ENCODE measurements at regions not wholly inside any gene's neighbourhood (a gene's known extent, or its start where the extent isn't known, plus 50 kb on each side); places are given as distances from the start of the nearest gene placed in this dataset.

- Histone ChIP-seq H3K9me3 (no peaks in the 10 kb centered on the region), H3K27me3 (no peaks in the 10 kb centered on the region), H3K4me1 (peaks cover 0 to 18% (median 2%) of the 10 kb centered on the region in 4 donors), H3K4me3 (no peak overlapping the region), H3K27ac (no peak overlapping the region), H3K36me3 (no peaks in the 10 kb centered on the region)
- DNase-seq, result no peak
- TF ChIP-seq CTCF (IDR thresholded peaks at IDR 0.05), result no peak
- intact Hi-C loops (cut with DNase I; ENCODE audit: low total_unique reads), result no loop called here
Measured at GRCh38 chr3:31307131-31307785, 225.5 kb upstream of the STT3B start.

DNA sequence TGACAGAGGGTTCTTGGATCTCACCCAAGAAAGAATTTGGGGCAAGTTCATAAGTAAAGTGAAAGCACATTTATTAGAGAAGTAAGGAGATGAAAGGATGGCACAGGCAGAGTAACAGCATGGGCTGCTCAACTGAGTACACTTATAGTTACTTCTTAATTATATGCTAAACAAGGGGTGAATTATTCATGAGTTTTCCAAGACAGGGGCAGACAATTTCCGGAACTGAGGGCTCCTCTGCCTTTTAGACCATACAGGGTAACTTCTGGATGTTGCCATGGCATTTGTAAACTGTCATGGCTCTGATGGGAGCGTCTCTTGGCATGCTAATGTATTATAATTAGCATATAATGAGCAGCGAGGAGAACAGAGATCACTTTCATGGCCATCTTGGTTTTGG, 221.2 kb upstream of the STT3B start:
- Histone ChIP-seq H3K4me3 (no peak overlapping the region), H3K4me1 (peaks cover 0 to 23% (median 6%) of the 10 kb centered on the region in 4 donors), H3K36me3 (no peaks in the 10 kb centered on the region), H3K9me3 (no peaks in the 10 kb centered on the region), H3K27ac (no peak overlapping the region), H3K27me3 (no peaks in the 10 kb centered on the region)
- no peak for TF ChIP-seq CTCF (IDR thresholded peaks at IDR 0.05)
- intact Hi-C loops (cut with DNase I; ENCODE audit: low total_unique reads), result no loop called here
- no peak for DNase-seq

DNA sequence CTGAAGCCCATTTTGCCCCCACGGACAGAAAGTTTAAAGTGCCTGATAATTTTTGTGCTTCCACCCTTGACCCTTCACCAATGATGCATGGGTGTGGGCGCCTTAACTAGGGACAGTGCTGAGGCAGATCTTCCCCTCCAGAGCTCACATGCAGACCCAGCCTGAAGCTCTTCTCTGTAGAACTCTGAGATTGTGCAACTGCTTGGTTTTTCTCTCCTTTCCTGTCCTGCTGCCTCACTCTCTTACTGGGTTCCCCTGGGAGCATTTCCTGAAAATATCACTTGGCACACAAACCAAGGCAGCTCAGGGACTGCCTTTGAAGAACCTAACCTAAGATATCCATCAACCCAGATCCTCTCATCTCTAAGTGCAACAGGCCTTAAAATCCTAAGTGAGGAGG, 220.3 kb upstream of the STT3B start:
- H3K4me3 ChIP-seq, result no peak overlapping the region
- no peak for DNase-seq
- H3K9me3 ChIP-seq, result no peaks in the 10 kb centered on the region
- no peaks in the 10 kb centered on the region for H3K27me3 ChIP-seq
- H3K36me3 ChIP-seq, result no peaks in the 10 kb centered on the region
- H3K27ac ChIP-seq, result no peak overlapping the region
- intact Hi-C loops (cut with DNase I; ENCODE audit: low total_unique reads), result no loop called here
- peaks cover 0 to 20% (median 5%) of the 10 kb centered on the region in 4 donors for H3K4me1 ChIP-seq
- TF ChIP-seq CTCF (IDR thresholded peaks at IDR 0.05), result no peak

DNA sequence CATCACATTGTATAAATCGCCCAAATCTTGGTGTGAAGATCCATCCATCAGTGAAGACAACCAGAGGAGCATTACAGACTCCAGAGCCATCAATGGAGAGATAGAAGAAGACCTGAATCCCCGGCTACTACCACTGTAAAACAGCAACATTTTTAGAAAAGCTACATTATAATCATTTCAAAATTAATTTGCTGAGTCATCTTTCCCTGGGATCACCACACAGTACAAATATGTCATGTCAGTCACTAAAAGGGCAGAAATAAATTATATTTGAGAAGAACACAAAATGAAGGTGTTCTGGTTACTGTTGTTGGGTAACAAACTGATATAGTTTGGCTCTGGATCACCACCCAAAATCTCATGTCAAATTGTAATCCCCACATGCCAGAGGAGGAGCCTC, 218.5 kb upstream of the STT3B start:
- DNase-seq, result no peak
- Histone ChIP-seq H3K9me3 (no peaks in the 10 kb centered on the region), H3K4me1 (peaks cover 0 to 8% (median 4%) of the 10 kb centered on the region in 4 donors), H3K36me3 (no peaks in the 10 kb centered on the region), H3K4me3 (no peak overlapping the region), H3K27ac (no peak overlapping the region), H3K27me3 (no peaks in the 10 kb centered on the region)
- TF ChIP-seq CTCF (IDR thresholded peaks at IDR 0.05), result no peak
- intact Hi-C loops (cut with DNase I; ENCODE audit: low total_unique reads), result no loop called here

DNA sequence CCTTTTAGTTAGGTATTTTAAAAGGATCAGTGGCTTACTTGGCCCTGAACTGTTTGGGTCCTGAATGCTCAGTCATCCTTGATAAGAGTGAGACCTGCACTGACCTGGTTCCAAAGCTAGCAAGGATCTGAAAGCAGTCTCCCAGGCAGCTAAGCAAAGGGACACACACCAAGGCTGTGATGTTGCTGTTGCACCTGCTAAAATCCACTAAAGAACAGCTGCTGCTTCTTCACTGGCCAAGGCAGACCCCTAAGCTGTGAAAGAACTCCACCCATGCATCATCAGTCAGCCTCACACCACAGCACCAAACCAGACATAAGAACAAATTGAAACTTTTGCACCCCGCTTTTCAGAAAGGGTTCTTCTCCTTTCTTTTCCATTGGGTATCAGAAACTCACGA, 213.4 kb upstream of the STT3B start:
- no peak for TF ChIP-seq CTCF (IDR thresholded peaks at IDR 0.05)
- Histone ChIP-seq H3K36me3 (no peaks in the 10 kb centered on the region), H3K27me3 (no peaks in the 10 kb centered on the region), H3K27ac (no peak overlapping the region), H3K4me3 (no peak overlapping the region), H3K4me1 (peaks cover 0 to 17% (median 3%) of the 10 kb centered on the region in 4 donors), H3K9me3 (no peaks in the 10 kb centered on the region)
- no peak for DNase-seq
- intact Hi-C loops (cut with DNase I; ENCODE audit: low total_unique reads), result no loop called here

DNA sequence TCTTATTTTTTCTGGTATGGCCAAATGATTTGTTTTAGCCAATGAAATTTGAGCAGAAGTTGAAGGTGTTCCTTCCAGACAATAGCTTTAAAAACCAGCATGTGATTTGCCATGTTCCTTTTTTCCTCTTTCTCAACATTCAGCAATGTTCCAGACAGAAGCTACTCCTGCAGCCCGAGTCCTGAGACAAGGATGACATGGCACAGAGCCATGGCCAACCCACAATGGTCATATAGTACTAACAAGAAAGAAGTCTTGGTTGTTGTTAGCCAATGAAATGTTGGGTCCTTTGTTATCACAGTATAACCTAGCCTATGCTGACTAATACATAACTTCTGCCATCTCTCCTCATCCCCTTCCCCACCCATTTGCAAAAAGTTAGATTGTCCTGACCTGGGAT, 211.1 kb upstream of the STT3B start:
- intact Hi-C loops (cut with DNase I; ENCODE audit: low total_unique reads), result no loop called here
- H3K27ac ChIP-seq, result no peak overlapping the region
- no peaks in the 10 kb centered on the region for H3K36me3 ChIP-seq
- no peak overlapping the region for H3K4me3 ChIP-seq
- H3K9me3 ChIP-seq, result no peaks in the 10 kb centered on the region
- DNase-seq, result peak in 1 of 2 donors; percentile 67
- no peaks in the 10 kb centered on the region for H3K27me3 ChIP-seq
- no peak for TF ChIP-seq CTCF (IDR thresholded peaks at IDR 0.05)
- peaks cover 0 to 17% (median 3%) of the 10 kb centered on the region in 4 donors for H3K4me1 ChIP-seq
